Prostate gland (tissue), 2 donors: ENCODE measurements at regions not wholly inside any gene's neighbourhood (a gene's known extent, or its start where the extent isn't known, plus 50 kb on each side); places are given as distances from the start of the nearest gene placed in this dataset.

Source experiments
- DNase-seq: peaks from one replicate; pipeline ENCODE4 v3.0.0-alpha.2; 2019; ENCODE audit warnings: low spot score
- H3K27ac ChIP-seq, 2 donors: fragments of 200-600 bp; sonication (generic); 2 replicates each; pipeline ENCODE4 v1.5.1; 2017 to 2019
- H3K27me3 ChIP-seq: fragments of 200-600 bp; sonication (generic); replicated peaks from 2 replicates; pipeline ENCODE4 v1.5.1; 2019; ENCODE audit not compliant: insufficient read depth
- H3K36me3 ChIP-seq, 2 donors: fragments of 200-600 bp; sonication (generic); 1 replicate in 1 of 2; 2 replicates in 1 of 2; pipeline versions ENCODE4 v1.5.1 to v1.8.1; 2017 to 2019
- H3K4me1 ChIP-seq: fragments of 200-600 bp; sonication (generic); replicated peaks from 2 replicates; pipeline ENCODE4 v1.5.1; 2019
- H3K4me3 ChIP-seq, 2 donors: fragments of 200-600 bp; sonication (generic); 2 replicates each; pipeline ENCODE4 v1.5.1; 2017 to 2019
- H3K9me3 ChIP-seq: fragments of 200-600 bp; sonication (generic); 2 replicates; pipeline ENCODE4 v1.5.1; 2017
- POLR2A ChIP-seq: fragments of 450-650 bp; IDR thresholded peaks from one replicate; pipeline ENCODE4 v1.6.1; 2016; ENCODE audit warnings: antibody characterized with exemption, mild to moderate bottlenecking
- POLR2AphosphoS5 ChIP-seq: sonication (generic); formaldehyde crosslinking; IDR thresholded peaks from one replicate; pipeline ENCODE4 v1.6.1; 2017; ENCODE audit warnings: antibody characterized with exemption
- WGBS: methylation state at CpG from one replicate; pipeline ENCODE4 v1.1.5; 2018; 5-methylcytosine and 5-hydroxymethylcytosine counted together
- intact Hi-C: fragments of 100-400 bp; cut with DNase I; formaldehyde crosslinking; loops from one replicate; pipeline ENCODE4 v1.14.2; 2022
- TF ChIP-seq, protein P1 (sequence below), 4 experiments: fragments of 200-600 bp in 2 of 4; fragments of 450-650 bp in 2 of 4; sonication (generic) in 2 of 4; IDR thresholded peaks; 1 replicate in 3 of 4; 2 replicates in 1 of 4; pipeline ENCODE4 v1.5.1; 2016 to 2019; ENCODE audit warnings: antibody characterized with exemption in 4 of 4, mild to moderate bottlenecking in 2 of 4, moderate library complexity in 2 of 4

DNA sequence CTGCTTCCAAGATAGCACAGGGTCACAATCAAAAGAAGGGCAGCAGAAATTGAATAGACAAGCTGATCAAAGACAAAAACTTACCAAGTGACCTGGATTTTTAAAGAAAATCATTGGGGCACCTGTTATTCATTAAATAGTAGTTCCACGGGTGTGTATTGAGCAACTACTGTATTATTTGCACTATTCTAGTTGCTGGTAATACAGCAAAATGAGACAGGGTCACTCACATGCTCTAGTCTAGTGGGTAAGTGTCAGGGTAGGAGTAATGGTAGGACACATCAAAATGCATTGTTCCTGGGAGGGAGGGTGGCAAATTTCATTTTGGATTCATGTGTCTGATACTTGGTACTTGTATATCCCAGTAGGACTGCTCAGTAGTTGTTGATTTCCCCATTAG is 127.9 kb downstream of the SQOR start:
- TF ChIP-seq POLR2AphosphoS5 = no peak
- TF ChIP-seq, protein P1, sequence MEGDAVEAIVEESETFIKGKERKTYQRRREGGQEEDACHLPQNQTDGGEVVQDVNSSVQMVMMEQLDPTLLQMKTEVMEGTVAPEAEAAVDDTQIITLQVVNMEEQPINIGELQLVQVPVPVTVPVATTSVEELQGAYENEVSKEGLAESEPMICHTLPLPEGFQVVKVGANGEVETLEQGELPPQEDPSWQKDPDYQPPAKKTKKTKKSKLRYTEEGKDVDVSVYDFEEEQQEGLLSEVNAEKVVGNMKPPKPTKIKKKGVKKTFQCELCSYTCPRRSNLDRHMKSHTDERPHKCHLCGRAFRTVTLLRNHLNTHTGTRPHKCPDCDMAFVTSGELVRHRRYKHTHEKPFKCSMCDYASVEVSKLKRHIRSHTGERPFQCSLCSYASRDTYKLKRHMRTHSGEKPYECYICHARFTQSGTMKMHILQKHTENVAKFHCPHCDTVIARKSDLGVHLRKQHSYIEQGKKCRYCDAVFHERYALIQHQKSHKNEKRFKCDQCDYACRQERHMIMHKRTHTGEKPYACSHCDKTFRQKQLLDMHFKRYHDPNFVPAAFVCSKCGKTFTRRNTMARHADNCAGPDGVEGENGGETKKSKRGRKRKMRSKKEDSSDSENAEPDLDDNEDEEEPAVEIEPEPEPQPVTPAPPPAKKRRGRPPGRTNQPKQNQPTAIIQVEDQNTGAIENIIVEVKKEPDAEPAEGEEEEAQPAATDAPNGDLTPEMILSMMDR (IDR thresholded peaks at IDR 0.05) = no peak
- TF ChIP-seq POLR2A = no peak
- 90% methylated on average over 1 of the region's 1 CpG for WGBS
- Histone ChIP-seq H3K27me3 (no peaks in the 10 kb centered on the region), H3K36me3 (no peaks in the 10 kb centered on the region), H3K9me3 (no peaks in the 10 kb centered on the region), H3K27ac (no peak overlapping the region), H3K4me1 (no peaks in the 10 kb centered on the region), H3K4me3 (no peak overlapping the region)
- intact Hi-C loops = no loop called here
- no peak for DNase-seq

DNA sequence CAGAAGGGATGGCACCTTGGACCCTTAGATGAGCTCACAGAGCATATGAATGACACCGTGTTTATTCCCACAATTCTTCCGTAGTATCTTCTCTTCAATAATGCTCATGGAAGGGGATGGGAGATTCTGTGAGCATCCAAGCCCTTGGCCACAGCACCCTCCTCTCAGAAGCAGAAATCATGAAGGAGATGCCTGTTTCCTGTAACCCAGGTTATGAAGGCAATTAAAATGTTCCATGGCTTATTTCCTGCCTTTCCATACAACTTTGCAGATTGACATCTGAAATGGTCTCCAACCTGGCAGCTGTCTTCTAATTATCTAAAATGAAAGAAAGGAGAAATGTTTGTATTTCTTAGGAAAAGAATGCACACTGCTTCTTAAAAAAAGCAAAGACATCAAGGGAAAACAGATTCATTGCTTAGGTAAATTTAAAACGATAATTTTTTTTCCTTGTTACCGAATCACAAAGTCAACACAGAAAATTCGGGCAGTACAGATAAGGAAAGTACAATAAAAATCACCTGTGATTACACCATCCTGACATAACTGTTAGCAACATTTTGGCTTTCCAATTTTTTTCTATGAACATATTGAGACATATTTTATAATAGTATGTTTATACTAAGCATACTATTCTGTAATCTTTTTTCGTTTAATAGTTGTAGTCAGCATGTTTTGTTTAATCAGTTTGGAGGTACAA is 128.5 kb downstream of the SQOR start:
- Histone ChIP-seq H3K27me3 (no peaks in the 10 kb centered on the region), H3K27ac (no peak overlapping the region), H3K4me1 (no peaks in the 10 kb centered on the region), H3K4me3 (no peak overlapping the region), H3K9me3 (no peaks in the 10 kb centered on the region), H3K36me3 (no peaks in the 10 kb centered on the region)
- intact Hi-C loops = no loop called here
- TF ChIP-seq POLR2A (no peak), POLR2AphosphoS5 (no peak)
- TF ChIP-seq, protein P1 (IDR thresholded peaks at IDR 0.05) = no peak
- no peak for DNase-seq
- WGBS = 50% methylated on average over 6 of the region's 6 CpGs

DNA sequence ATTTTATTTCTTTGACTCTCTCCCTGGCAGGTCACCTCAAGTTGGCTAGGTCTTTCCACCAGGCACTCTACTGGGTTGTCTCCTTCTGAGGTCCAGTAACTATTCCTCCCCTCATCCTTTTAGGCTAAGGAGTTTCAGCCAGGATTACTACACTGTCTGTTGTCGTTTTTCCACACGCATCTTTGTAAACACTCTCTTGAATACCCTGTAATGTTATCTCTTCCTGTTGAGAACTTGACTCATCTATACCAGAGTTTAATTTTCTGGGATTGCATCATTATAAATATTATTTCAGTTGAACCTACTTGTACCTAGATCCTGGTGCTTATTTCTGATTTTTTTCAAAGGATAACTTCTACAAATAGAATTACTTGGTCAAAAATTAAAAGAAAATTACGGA is 138.3 kb downstream of the SQOR start:
- Histone ChIP-seq H3K4me1 (no peaks in the 10 kb centered on the region), H3K27me3 (no peaks in the 10 kb centered on the region), H3K4me3 (no peak overlapping the region), H3K27ac (no peak overlapping the region), H3K9me3 (no peaks in the 10 kb centered on the region), H3K36me3 (no peaks in the 10 kb centered on the region)
- DNase-seq = no peak
- intact Hi-C loops = no loop called here
- 77% methylated on average over 3 of the region's 3 CpGs for WGBS
- TF ChIP-seq, protein P1 (IDR thresholded peaks at IDR 0.05) = no peak
- TF ChIP-seq POLR2A (no peak), POLR2AphosphoS5 (no peak)

DNA sequence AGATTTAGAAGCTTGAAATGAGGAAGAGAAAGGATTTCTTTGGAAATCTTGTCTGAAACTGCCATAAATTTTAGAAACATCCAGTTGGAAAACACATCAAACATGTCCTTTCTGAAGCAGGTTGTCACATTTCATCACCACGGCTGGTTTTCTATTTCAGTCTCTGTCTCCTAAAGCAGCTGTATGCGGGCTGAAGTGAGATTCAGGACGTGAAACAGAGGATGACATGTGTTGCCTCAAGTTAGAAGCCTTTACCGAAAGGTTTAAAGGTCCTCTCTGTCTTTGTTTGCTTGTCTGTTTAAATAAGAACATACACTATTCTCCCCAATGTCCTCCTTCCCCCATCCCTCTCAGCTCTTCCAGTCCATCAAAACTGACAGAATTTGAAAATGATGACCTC is 141.9 kb downstream of the SQOR start:
- no peaks in the 10 kb centered on the region for H3K27me3 ChIP-seq
- TF ChIP-seq POLR2AphosphoS5 (no peak), POLR2A (no peak)
- TF ChIP-seq, protein P1 (IDR thresholded peaks at IDR 0.05) = no peak
- WGBS = 64% methylated on average over 4 of the region's 4 CpGs
- no peak for DNase-seq
- no peaks in the 10 kb centered on the region for H3K36me3 ChIP-seq
- intact Hi-C loops = no loop called here
- H3K27ac ChIP-seq = no peak overlapping the region
- H3K4me1 ChIP-seq = no peaks in the 10 kb centered on the region
- no peak overlapping the region for H3K4me3 ChIP-seq
- no peaks in the 10 kb centered on the region for H3K9me3 ChIP-seq

- Histone ChIP-seq H3K4me3 (no peak overlapping the region), H3K9me3 (no peaks in the 10 kb centered on the region), H3K36me3 (no peaks in the 10 kb centered on the region), H3K27me3 (no peaks in the 10 kb centered on the region), H3K4me1 (no peaks in the 10 kb centered on the region), H3K27ac (no peak overlapping the region)
- 82% methylated on average over 4 of the region's 4 CpGs for WGBS
- intact Hi-C loops = no loop called here
- TF ChIP-seq POLR2A = no peak
- no peak for TF ChIP-seq POLR2AphosphoS5
- TF ChIP-seq, protein P1 (IDR thresholded peaks at IDR 0.05) = no peak
- no peak for DNase-seq
Measured at GRCh38 chr15:45777781-45778180, 143.0 kb downstream of the SQOR start.
